WTC11 (cell line): ENCODE measurements at regions not wholly inside any gene's neighbourhood (a gene's known extent, or its start where the extent isn't known, plus 50 kb on each side); places are given as distances from the start of the nearest gene placed in this dataset.

Source experiments
- ATAC-seq: fragments of 200-7000 bp; cut with Tn5 transposase; 2 replicates; pipeline ENCODE4 v1.10.0; 2021; ENCODE audit warnings: mild to moderate bottlenecking, moderate library complexity
- CTCF ChIA-PET: fragments of 300-600 bp; sonication (Branson Sonifier 250); formaldehyde crosslinking; loops from one replicate; lab custom pipeline; 2021; ENCODE audit warnings: antibody characterized with exemption; lab: Charles Lee
- POLR2A ChIA-PET: fragments of 350-600 bp; sonication (Branson Sonifier 250); formaldehyde crosslinking; loops from one replicate; lab custom pipeline; 2021; ENCODE audit warnings: antibody characterized with exemption; lab: Charles Lee
- DNase-seq: peaks from one replicate; pipeline ENCODE4 v3.0.0; 2021; ENCODE audit warnings: low spot score
- H3K27ac Mint-ChIP-seq: 2 replicates; pipeline ENCODE4 v1.8.0; 2021; ENCODE audit warnings: mixed read lengths
- H3K27me3 Mint-ChIP-seq: 2 replicates; pipeline ENCODE4 v1.8.0; 2021; ENCODE audit warnings: low read depth, mild to moderate bottlenecking, moderate library complexity, mixed read lengths
- H3K36me3 Mint-ChIP-seq: 2 replicates; pipeline ENCODE4 v1.8.0; 2021; ENCODE audit warnings: mixed read lengths
- H3K4me1 Mint-ChIP-seq: 2 replicates; pipeline ENCODE4 v1.8.0; 2022; ENCODE audit warnings: mixed read lengths
- H3K4me3 Mint-ChIP-seq: 2 replicates; pipeline ENCODE4 v1.8.0; 2021; ENCODE audit warnings: mild to moderate bottlenecking, moderate library complexity, mixed read lengths
- H3K9me3 Mint-ChIP-seq: 2 replicates; pipeline ENCODE4 v1.8.0; 2021; ENCODE audit warnings: mixed read lengths
- ATF1 ChIP-seq: sonication (generic); formaldehyde crosslinking; IDR thresholded peaks from 2 replicates; pipeline ENCODE4 v1.8.1; 2023; ENCODE audit warnings: mild to moderate bottlenecking, moderate library complexity, missing genetic modification reagents
- ATF6 ChIP-seq: sonication (generic); formaldehyde crosslinking; IDR thresholded peaks from 2 replicates; pipeline ENCODE4 v1.8.1; 2023; ENCODE audit warnings: mild to moderate bottlenecking, missing genetic modification reagents
- ELF4 ChIP-seq: sonication (generic); formaldehyde crosslinking; IDR thresholded peaks from 2 replicates; pipeline ENCODE4 v1.8.1; 2022; ENCODE audit warnings: low read depth, mild to moderate bottlenecking, moderate library complexity, missing genetic modification reagents
- ETV6 ChIP-seq: sonication (generic); formaldehyde crosslinking; IDR thresholded peaks from 2 replicates; pipeline ENCODE4 v1.8.1; 2022; ENCODE audit warnings: mild to moderate bottlenecking, missing genetic modification reagents
- FOXP1 ChIP-seq: sonication (generic); formaldehyde crosslinking; IDR thresholded peaks from 2 replicates; pipeline ENCODE4 v1.8.0; 2022; ENCODE audit warnings: missing genetic modification reagents, mild to moderate bottlenecking, moderate library complexity, borderline replicate concordance
- FOXP4 ChIP-seq: sonication (generic); formaldehyde crosslinking; IDR thresholded peaks from 2 replicates; pipeline ENCODE4 v1.8.0; 2022; ENCODE audit warnings: mild to moderate bottlenecking, missing genetic modification reagents
- GTF2I ChIP-seq: fragments of 250-450 bp; sonication (Bioruptor Pico); conservative IDR thresholded peaks from 2 replicates; pipeline ENCODE4 v1.4.0; 2021; ENCODE audit warnings: mild to moderate bottlenecking
- JAZF1 ChIP-seq: fragments of 250-450 bp; sonication (Bioruptor Pico); IDR thresholded peaks from 2 replicates; pipeline ENCODE4 v1.9.0; 2021; ENCODE audit warnings: moderate library complexity, mild to moderate bottlenecking, inconsistent platforms
- KAT7 ChIP-seq: sonication (generic); formaldehyde crosslinking; IDR thresholded peaks from 2 replicates; pipeline ENCODE4 v1.8.1; 2023; ENCODE audit warnings: missing genetic modification reagents, mild to moderate bottlenecking, borderline replicate concordance
- MLX ChIP-seq: sonication (generic); formaldehyde crosslinking; IDR thresholded peaks from 2 replicates; pipeline ENCODE4 v1.8.1; 2023; ENCODE audit warnings: mild to moderate bottlenecking, missing genetic modification reagents, moderate library complexity
- MXD4 ChIP-seq: fragments of 250-450 bp; sonication (Bioruptor Pico); IDR thresholded peaks from 2 replicates; pipeline ENCODE4 v1.8.0; 2021; ENCODE audit warnings: mild to moderate bottlenecking, moderate library complexity, borderline replicate concordance
- NFATC4 ChIP-seq: fragments of 250-450 bp; sonication (Bioruptor Pico); IDR thresholded peaks from 2 replicates; pipeline ENCODE4 v1.9.0; 2021; ENCODE audit warnings: mild to moderate bottlenecking
- NR1H2 ChIP-seq: sonication (generic); formaldehyde crosslinking; IDR thresholded peaks from 2 replicates; pipeline ENCODE4 v1.9.0; 2021; ENCODE audit warnings: mild to moderate bottlenecking, moderate library complexity, missing genetic modification reagents
- NR3C1 ChIP-seq: sonication (generic); formaldehyde crosslinking; conservative IDR thresholded peaks from 2 replicates; pipeline ENCODE4 v1.8.1; 2023; ENCODE audit warnings: low read depth, mild to moderate bottlenecking, missing genetic modification reagents
- OVOL2 ChIP-seq: fragments of 250-450 bp; sonication (Bioruptor Pico); IDR thresholded peaks from 2 replicates; pipeline ENCODE4 v1.9.0; 2021; ENCODE audit warnings: mild to moderate bottlenecking, borderline replicate concordance
- PRRX2 ChIP-seq: fragments of 250-450 bp; sonication (Bioruptor Pico); IDR thresholded peaks from 2 replicates; pipeline ENCODE4 v1.8.0; 2021; ENCODE audit warnings: mild to moderate bottlenecking
- SMAD3 ChIP-seq: sonication (generic); formaldehyde crosslinking; IDR thresholded peaks from 2 replicates; pipeline ENCODE4 v1.8.0; 2022; ENCODE audit warnings: missing genetic modification reagents, mild to moderate bottlenecking, borderline replicate concordance
- STAT6 ChIP-seq: sonication (generic); formaldehyde crosslinking; conservative IDR thresholded peaks from 2 replicates; pipeline ENCODE4 v1.8.1; 2023; ENCODE audit warnings: mild to moderate bottlenecking, low read depth, missing genetic modification reagents, moderate library complexity
- TEAD4 ChIP-seq: sonication (generic); formaldehyde crosslinking; IDR thresholded peaks from 2 replicates; pipeline ENCODE4 v1.8.0; 2022; ENCODE audit warnings: mild to moderate bottlenecking, missing genetic modification reagents
- TP53 ChIP-seq: sonication (generic); formaldehyde crosslinking; IDR thresholded peaks from 2 replicates; pipeline ENCODE4 v1.8.1; 2023; ENCODE audit warnings: mild to moderate bottlenecking, missing genetic modification reagents
- ZNF121 ChIP-seq: sonication (generic); formaldehyde crosslinking; IDR thresholded peaks from 2 replicates; pipeline ENCODE4 v1.8.0; 2023; ENCODE audit warnings: missing genetic modification reagents
- ZNF423 ChIP-seq: fragments of 250-450 bp; sonication (Bioruptor Pico); IDR thresholded peaks from 2 replicates; pipeline ENCODE4 v2.1.2; 2022; ENCODE audit warnings: mild to moderate bottlenecking, moderate library complexity
- ZNF512 ChIP-seq: sonication (generic); formaldehyde crosslinking; IDR thresholded peaks from 2 replicates; pipeline ENCODE4 v1.8.1; 2022; ENCODE audit warnings: missing genetic modification reagents, borderline replicate concordance
- ZNF671 ChIP-seq: fragments of 250-450 bp; sonication (Bioruptor Pico); IDR thresholded peaks from 2 replicates; pipeline ENCODE4 v1.8.0; 2021; ENCODE audit warnings: mild to moderate bottlenecking
- TF ChIP-seq, protein P1 (sequence below): sonication (generic); formaldehyde crosslinking; conservative IDR thresholded peaks from 2 replicates; pipeline ENCODE4 v1.8.1; 2022; ENCODE audit warnings: mild to moderate bottlenecking, missing genetic modification reagents

GRCh38 chr2:104050656-104051242 is 803.2 kb upstream of the POU3F3 start:
- ATAC-seq = no peak
- Mint-ChIP-seq H3K4me3 (no peak overlapping the region), H3K27me3 (no peaks in the 10 kb centered on the region), H3K27ac (no peak overlapping the region), H3K9me3 (no peaks in the 10 kb centered on the region), H3K36me3 (no peaks in the 10 kb centered on the region), H3K4me1 (peaks cover 24% of the 10 kb centered on the region)
- no peak for TF ChIP-seq MLX (CRISPR knock-in tag)
- no peak for TF ChIP-seq ZNF423 (CRISPR knock-in tag)
- DNase-seq = no peak
- ChIA-PET POLR2A (no interaction called here), CTCF (no interaction called here)

DNA sequence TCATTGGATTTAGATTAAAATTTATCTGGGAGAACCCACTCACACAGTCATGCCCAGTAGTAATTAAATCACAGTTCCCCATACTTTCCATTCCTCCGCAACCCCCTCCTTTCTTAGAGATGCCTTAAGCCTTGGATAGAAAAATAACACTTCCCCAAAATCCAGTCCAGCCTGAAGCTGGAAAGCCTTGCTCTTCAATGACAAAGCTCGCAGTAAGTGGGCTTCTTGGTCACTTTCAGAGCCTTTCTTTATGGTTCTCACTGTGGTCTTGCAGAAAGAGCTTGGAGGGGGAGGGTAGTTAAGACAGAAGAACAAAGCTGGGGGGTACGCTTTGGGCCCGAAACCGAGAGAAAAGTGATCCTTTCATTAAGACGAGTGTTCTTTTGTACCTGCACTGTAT is 802.1 kb upstream of the POU3F3 start:
- Mint-ChIP-seq H3K36me3 (no peaks in the 10 kb centered on the region), H3K27ac (no peak overlapping the region), H3K27me3 (peaks cover 2% of the 10 kb centered on the region; the same call in 1 of the 2 replicates), H3K9me3 (no peaks in the 10 kb centered on the region), H3K4me1 (peaks cover 28% of the 10 kb centered on the region), H3K4me3 (no peak overlapping the region)
- ChIA-PET POLR2A (no interaction called here), CTCF (interaction anchor here (0.9 kb wide), 1 partner anchor 470 kb away, joined by 3 read pairs; no protein-coding TSS in a partner anchor)
- DNase-seq (no peak), ATAC-seq (no peak)
- TF ChIP-seq NR1H2 (CRISPR knock-in tag) (no peak), SMAD3 (CRISPR knock-in tag) (no peak), ETV6 (CRISPR knock-in tag) (no peak), FOXP4 (CRISPR knock-in tag) (no peak), ATF1 (no peak)

- no peak for ATAC-seq
- POLR2A ChIA-PET = no interaction called here
- TF ChIP-seq ELF4 (CRISPR knock-in tag) = no peak
- no peak for TF ChIP-seq PRRX2
- no peak for TF ChIP-seq MXD4 (CRISPR knock-in tag)
- no peak for TF ChIP-seq NFATC4 (CRISPR knock-in tag)
- TF ChIP-seq TEAD4 (CRISPR knock-in tag) = no peak
- no peak for TF ChIP-seq NR3C1
- TF ChIP-seq STAT6 (CRISPR knock-in tag) = no peak
- TF ChIP-seq KAT7 = no peak
- TF ChIP-seq GTF2I (CRISPR knock-in tag) = no peak
- no peak for TF ChIP-seq SMAD3 (CRISPR knock-in tag)
- TF ChIP-seq, protein P1, sequence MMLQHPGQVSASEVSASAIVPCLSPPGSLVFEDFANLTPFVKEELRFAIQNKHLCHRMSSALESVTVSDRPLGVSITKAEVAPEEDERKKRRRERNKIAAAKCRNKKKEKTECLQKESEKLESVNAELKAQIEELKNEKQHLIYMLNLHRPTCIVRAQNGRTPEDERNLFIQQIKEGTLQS = no peak
- TF ChIP-seq ZNF671 (CRISPR knock-in tag) = no peak
- no peak for TF ChIP-seq TP53 (CRISPR knock-in tag)
- TF ChIP-seq JAZF1 (CRISPR knock-in tag) = no peak
- no peak for TF ChIP-seq ATF6 (CRISPR knock-in tag)
- TF ChIP-seq ZNF121 = no peak
- TF ChIP-seq ZNF512 = no peak
- TF ChIP-seq FOXP1 (CRISPR knock-in tag) = no peak
- no peak for TF ChIP-seq OVOL2 (CRISPR knock-in tag)
These were observed 801.6 kb upstream of the POU3F3 start for GRCh38 chr2:104052356-104052755.

More at GRCh38 chr2:104052356-104052755, 801.6 kb upstream of the POU3F3 start:
- Mint-ChIP-seq H3K27me3 (peaks cover 2% of the 10 kb centered on the region; the same call in 1 of the 2 replicates), H3K9me3 (no peaks in the 10 kb centered on the region), H3K36me3 (no peaks in the 10 kb centered on the region), H3K27ac (no peak overlapping the region), H3K4me1 (peaks cover 28% of the 10 kb centered on the region), H3K4me3 (no peak overlapping the region)
- CTCF ChIA-PET = interaction anchor here (0.6 to 0.9 kb wide), 2 partner anchors 74 to 469 kb away, joined by 3 read pairs; no protein-coding TSS in a partner anchor
- no peak for DNase-seq
